ENCODE measurements at regions not wholly inside any gene's neighbourhood (a gene's known extent, or its start where the extent isn't known, plus 50 kb on each side); places are given as distances from the start of the nearest gene placed in this dataset.

DNA sequence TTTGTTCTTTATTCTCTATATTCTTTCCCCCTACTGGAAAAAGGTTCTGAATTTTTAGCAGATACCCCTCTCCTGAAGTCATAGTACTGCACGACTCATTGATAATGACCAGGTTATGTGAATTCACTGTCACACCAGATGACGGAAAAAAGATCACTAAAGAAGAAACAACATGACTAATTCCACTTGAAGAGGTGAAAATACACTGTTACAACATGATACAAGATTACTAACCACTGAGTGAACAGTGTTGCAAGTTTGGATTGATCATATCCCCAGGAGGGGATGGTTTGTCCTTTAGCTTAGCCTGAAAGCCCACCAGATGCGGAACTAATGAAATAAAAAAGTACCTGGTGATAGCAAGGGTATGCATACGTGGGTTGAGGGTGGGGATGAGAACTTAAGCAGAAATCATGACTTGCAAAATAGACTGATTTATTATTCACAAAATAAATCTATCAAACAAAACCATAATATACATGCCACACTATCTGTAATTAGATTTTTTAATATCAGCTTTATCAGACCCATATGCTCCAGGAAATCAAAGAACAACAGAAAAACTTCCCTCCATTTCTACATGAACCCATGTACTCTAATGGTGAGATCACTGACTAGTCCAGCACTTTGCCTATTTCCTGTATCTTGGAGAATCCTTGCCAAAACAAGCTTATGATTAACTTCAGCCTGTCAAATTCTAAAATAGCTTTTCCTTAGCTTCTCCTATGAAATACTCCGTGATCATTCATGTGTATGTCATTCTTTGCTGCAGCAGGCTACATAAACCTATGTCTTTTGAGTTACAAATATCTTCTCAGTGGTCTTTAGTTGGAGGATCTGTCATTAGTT, 257.4 kb upstream of the AGA start:
- no peak for DNase-seq

- DNase-seq, result no peak
These were observed 264.7 kb upstream of the AGA start for GRCh38 chr4:177706916-177707315.

DNA sequence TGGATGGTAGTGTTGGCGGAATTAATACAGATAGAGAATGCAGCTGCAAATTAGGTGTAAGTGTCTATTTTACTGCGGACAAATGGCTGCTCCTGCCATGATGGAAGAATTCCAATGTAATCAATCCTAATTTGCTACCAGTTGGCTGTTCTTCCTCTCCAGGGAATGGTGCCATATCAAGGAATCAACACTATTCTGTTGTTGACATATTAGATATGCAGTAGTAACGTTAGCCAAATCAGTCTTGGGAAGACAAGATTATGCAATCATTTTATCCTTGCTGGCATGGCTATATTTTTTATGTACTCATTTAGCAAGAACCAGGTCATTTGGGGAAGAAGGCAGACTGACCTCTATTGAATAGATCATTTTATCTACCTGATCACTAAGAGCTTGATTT, 271.2 kb upstream of the AGA start:
- DNase-seq, result no peak

GRCh38 chr4:177717407-177717806, 275.2 kb upstream of the AGA start:
- no peak for DNase-seq

GRCh38 chr4:177718514-177718913, 276.3 kb upstream of the AGA start:
- no peak for DNase-seq

GRCh38 chr4:177726111-177726510, 283.9 kb upstream of the AGA start:
- no peak for DNase-seq

GRCh38 chr4:177728361-177729152, 286.3 kb upstream of the AGA start:
- DNase-seq, result no peak

- DNase-seq, result no peak
These were observed 287.4 kb upstream of the AGA start for GRCh38 chr4:177729681-177730080.

GRCh38 chr4:177737387-177737940, 295.2 kb upstream of the AGA start:
- DNase-seq, result no peak

GRCh38 chr4:177740563-177740962, 298.3 kb upstream of the AGA start:
- DNase-seq, result no peak

- DNase-seq, result no peak
These were observed 317.5 kb upstream of the AGA start for GRCh38 chr4:177759729-177760128.

GRCh38 chr4:177761692-177762091, 319.5 kb upstream of the AGA start:
- DNase-seq, result no peak

GRCh38 chr4:177769155-177769554, 326.9 kb upstream of the AGA start:
- no peak for DNase-seq

DNA sequence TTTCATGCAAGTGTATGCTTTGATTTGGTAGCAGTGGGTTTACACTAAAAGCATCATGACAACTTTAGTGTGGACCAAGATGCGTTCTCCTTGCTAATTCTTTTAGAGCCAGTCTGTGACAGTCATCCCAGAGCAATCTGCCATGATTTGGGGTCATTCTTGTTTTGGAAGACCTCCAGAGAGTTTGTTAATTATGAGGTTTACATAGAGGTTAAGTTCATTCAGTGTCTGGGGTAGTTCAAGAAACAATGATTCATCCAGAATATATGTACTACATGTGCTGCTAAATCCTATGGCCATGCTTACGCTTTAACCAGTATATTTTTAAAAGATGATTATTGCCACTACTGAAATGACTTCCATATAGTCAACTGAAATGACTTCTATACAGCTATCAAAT, 328.5 kb upstream of the AGA start:
- no peak for DNase-seq

DNA sequence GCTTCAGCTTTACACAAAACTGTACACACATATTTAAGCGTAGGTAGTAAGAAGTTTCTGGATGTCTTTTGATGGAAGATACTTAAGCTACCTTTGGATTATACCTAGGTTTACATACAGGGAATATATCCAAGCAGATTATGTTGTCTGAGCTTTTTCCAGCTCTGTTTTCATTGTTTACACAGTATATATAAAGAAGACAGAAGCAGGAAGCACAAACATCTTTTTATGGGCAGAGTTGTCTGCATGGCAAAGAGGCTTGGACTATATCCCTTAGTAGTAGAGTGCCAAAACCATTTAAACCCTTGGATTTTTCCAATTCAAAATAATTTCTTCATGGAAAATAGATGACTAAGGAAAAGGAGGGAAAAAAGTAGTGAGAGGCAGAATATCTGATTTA, 329.4 kb upstream of the AGA start:
- no peak for DNase-seq

DNA sequence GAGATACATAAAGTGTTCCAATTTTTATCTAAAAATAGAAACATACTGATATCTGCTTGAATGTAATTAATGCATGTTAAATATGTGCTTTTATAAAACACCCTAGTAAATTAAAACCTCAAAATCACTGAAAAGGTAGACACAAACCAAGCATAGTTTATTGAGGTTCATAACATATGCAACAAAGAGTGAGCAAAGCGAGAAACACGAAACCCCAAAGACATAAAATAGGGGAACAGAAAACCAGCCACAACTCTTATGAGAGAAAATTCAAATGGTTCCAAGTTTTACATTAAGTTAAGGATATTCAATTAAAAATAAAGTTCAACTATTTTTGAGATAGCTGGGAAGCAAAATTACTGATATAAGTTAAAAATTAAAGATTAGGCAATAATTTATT, 336.4 kb upstream of the AGA start:
- DNase-seq, result no peak

DNA sequence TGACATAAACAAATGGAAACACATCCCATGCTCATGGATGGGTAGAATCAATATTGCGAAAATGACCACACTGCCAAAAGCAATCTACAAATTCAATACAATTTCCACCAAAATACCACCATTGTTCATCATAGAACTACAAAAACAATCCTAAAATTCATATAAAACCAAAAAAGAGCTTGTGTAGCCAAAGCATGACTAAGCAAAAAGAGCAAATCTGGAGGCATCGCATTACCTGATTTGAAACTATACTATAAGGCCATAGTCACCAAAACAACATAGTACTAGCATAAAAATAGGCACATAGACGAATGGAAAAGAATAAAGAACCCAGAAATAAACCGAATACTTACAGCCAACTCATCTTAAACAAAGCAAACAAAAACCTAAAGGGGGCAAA, 342.8 kb upstream of the AGA start:
- no peak for DNase-seq

DNA sequence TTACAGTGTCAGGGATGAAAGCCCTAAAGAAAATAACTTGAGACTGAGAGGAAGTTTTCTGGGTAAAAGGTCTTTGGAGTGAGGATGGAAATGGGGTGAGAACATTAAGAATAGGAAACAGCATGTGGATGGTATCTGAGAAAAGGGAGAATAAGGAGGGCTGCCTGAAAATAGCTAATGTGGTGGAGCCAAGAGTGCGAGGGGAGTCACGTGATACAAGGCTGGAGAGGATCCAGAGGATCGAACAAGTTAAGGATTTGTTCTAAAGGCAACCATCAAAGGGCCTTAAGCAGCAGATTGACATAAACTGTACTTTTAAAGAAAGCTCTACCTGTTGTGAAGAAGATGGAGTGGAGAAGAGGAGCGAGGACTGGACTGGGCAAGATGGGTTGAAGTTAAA, 347.4 kb upstream of the AGA start:
- DNase-seq, result no peak

DNA sequence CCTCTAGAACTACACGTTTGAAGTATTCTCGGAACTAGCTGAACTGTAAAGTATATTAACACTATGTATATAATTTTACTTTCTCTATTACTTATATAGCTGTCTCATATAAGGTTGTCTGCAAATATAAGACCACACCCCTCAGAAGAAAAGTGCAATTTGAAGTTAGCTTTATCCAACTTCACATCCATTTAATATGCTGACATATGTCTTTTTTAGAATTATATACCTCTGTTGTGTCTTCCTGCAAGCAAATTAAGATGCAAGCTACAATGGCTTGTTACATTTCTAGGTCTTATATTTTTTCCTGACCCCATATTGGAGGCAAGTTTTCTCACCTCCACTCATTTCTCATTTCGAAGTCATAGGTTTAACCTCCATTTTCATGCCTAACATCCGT, 349.0 kb upstream of the AGA start:
- no peak for DNase-seq

- DNase-seq, result no peak
These were observed 354.6 kb upstream of the AGA start for GRCh38 chr4:177796841-177797240.

DNA sequence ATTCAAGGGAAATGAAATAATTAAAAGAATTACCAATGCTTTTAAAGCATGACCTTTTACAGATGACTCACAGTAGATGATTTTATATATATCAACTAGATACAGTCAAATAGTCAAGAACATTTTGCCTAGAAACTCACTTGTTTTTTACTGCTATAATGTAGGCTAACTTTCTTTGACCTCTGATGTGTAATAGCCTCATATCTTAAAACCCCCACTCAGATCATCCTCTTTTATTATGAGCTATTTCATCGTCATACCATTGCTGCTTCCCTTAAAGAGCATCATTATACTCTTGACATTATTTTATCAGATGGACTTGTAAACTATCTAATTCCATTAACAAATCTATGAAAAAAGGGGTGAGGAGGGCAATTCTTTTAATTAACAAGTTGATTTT, 355.9 kb upstream of the AGA start:
- DNase-seq, result no peak

GRCh38 chr4:177802162-177802561, 359.9 kb upstream of the AGA start:
- no peak for DNase-seq

DNA sequence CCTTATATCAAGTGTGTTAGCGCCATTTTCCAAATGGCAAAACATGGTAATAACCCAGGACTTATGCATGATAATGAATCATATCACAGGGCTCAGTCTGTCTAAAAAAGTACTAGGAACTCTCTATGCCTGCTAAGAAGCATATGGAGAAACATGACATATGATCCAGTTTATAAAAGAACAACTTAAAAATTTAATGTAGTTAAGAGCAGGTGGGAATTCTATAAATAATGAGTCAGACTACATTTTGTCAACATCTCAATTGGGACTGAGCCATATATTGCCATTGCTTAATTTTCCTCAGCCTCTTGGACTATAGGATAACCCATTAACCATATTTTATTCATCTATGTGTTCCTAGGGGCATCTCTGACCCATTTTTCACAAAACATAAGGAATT, 360.4 kb upstream of the AGA start:
- no peak for DNase-seq

DNA sequence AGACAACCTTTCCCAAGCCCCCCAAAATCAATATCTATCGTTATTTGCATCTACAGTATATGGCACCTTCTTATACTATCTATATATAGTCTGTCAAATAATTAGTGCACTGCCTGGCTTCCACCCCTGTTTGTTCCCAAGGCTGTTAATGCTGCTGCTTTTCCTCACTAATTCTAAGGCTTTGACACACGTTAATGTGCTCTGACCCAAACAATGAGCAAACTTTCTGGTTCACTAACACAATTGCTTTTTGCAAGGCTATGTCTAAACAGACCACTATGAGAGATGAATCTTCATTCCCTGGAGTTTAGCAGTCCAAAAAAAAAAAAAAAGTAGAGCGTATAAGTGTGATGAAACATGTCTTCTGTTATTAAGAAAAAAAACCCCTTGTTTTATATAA, 360.9 kb upstream of the AGA start:
- no peak for DNase-seq

Measured in amniotic stem cell (primary cell).